GM04503 (cell line): ENCODE measurements at regions not wholly inside any gene's neighbourhood (a gene's known extent, or its start where the extent isn't known, plus 50 kb on each side); places are given as distances from the start of the nearest gene placed in this dataset.
"Not testable (repeated sequence)": the region's sequence is repeated elsewhere in the genome, so short reads cannot be mapped to it uniquely, and the experiment has no call there.

Source experiments
- DNase-seq: peaks from one replicate; pipeline ENCODE4 v3.0.0-alpha.2; 2012; ENCODE audit warnings: low read depth

- DNase-seq: no peak
Measured at GRCh38 chr10:2891073-2891769, 176.1 kb upstream of the PFKP start.

GRCh38 chr10:2890093-2890492 lies 177.3 kb upstream of the PFKP start:
- no peak for DNase-seq

GRCh38 chr10:2888403-2889004 lies 178.8 kb upstream of the PFKP start:
- no peak for DNase-seq

- no peak for DNase-seq
Measured at GRCh38 chr10:2887391-2888070, 179.8 kb upstream of the PFKP start.

- no peak for DNase-seq
Measured at GRCh38 chr10:2886662-2887061, 180.7 kb upstream of the PFKP start.

- DNase-seq: no peak
Measured at GRCh38 chr10:2885288-2886278, 181.8 kb upstream of the PFKP start.

- not testable (repeated sequence) for DNase-seq
Measured at GRCh38 chr10:2883983-2884540, 183.3 kb upstream of the PFKP start.

- no peak for DNase-seq
Measured at GRCh38 chr10:2883238-2883637, 184.1 kb upstream of the PFKP start.

- DNase-seq: no peak
Measured at GRCh38 chr10:2882628-2883027, 184.7 kb upstream of the PFKP start.

- DNase-seq: no peak
Measured at GRCh38 chr10:2881720-2882620, 185.4 kb upstream of the PFKP start.

- not testable (repeated sequence) for DNase-seq
Measured at GRCh38 chr10:2880050-2880449, 187.3 kb upstream of the PFKP start.

- DNase-seq: no peak
Measured at GRCh38 chr10:2878818-2879217, 188.5 kb upstream of the PFKP start.

GRCh38 chr10:2876032-2876431 lies 191.3 kb upstream of the PFKP start:
- no peak for DNase-seq

GRCh38 chr10:2874963-2875362 lies 192.4 kb upstream of the PFKP start:
- DNase-seq: no peak

GRCh38 chr10:2873769-2874168 lies 193.6 kb upstream of the PFKP start:
- DNase-seq: no peak

- DNase-seq: no peak
Measured at GRCh38 chr10:2871673-2872219, 195.6 kb upstream of the PFKP start.

GRCh38 chr10:2870654-2871053 lies 196.7 kb upstream of the PFKP start:
- no peak for DNase-seq

GRCh38 chr10:2867788-2868299 lies 199.5 kb upstream of the PFKP start:
- DNase-seq: no peak

GRCh38 chr10:2866569-2866968 lies 200.8 kb upstream of the PFKP start:
- DNase-seq: no peak

GRCh38 chr10:2861632-2862210 lies 205.6 kb upstream of the PFKP start:
- no peak for DNase-seq
